ENCODE measurements at regions not wholly inside any gene's neighbourhood (a gene's known extent, or its start where the extent isn't known, plus 50 kb on each side); places are given as distances from the start of the nearest gene placed in this dataset.

GRCh38 chr5:89181546-89181945, 298.6 kb upstream of the MEF2C start:
- intact Hi-C loops (cut with DNase I) = no loop called here
- H3K4me1 ChIP-seq = no peaks in the 10 kb centered on the region
- H3K27ac ChIP-seq = no peak overlapping the region

GRCh38 chr5:89179731-89180130, 296.7 kb upstream of the MEF2C start:
- Histone ChIP-seq H3K36me3 (no peaks in the 10 kb centered on the region), H3K4me1 (no peaks in the 10 kb centered on the region), H3K27me3 (no peaks in the 10 kb centered on the region), H3K4me3 (no peak overlapping the region), H3K9me3 (no peaks in the 10 kb centered on the region), H3K27ac (no peak overlapping the region)
- WGBS, 2 donors = 87% methylated on average over 3 of the region's 3 CpGs
- intact Hi-C loops (cut with DNase I) = no loop called here
- DNase-seq = no peak
- no peak for TF ChIP-seq EP300 (IDR thresholded peaks at IDR 0.05)
- TF ChIP-seq POLR2A (IDR thresholded peaks at IDR 0.05) = no peak
- TF ChIP-seq POLR2AphosphoS5 (IDR thresholded peaks at IDR 0.05) = no peak
- no peak for TF ChIP-seq CTCF (IDR thresholded peaks at IDR 0.05)

More at GRCh38 chr5:89181546-89181945, 298.6 kb upstream of the MEF2C start:
- Histone ChIP-seq H3K36me3 (no peaks in the 10 kb centered on the region), H3K4me3 (no peak overlapping the region), H3K27me3 (no peaks in the 10 kb centered on the region), H3K9me3 (no peaks in the 10 kb centered on the region)
- no peak for DNase-seq
- TF ChIP-seq EP300 (IDR thresholded peaks at IDR 0.05) (no peak), POLR2AphosphoS5 (IDR thresholded peaks at IDR 0.05) (no peak), CTCF (IDR thresholded peaks at IDR 0.05) (no peak), POLR2A (IDR thresholded peaks at IDR 0.05) (no peak)

- no peak overlapping the region for H3K27ac ChIP-seq
- H3K4me1 ChIP-seq = no peaks in the 10 kb centered on the region
- H3K9me3 ChIP-seq = no peaks in the 10 kb centered on the region
- TF ChIP-seq CTCF (IDR thresholded peaks at IDR 0.05) (no peak), POLR2A (IDR thresholded peaks at IDR 0.05) (no peak), POLR2AphosphoS5 (IDR thresholded peaks at IDR 0.05) (no peak), EP300 (IDR thresholded peaks at IDR 0.05) (no peak)
- H3K27me3 ChIP-seq = no peaks in the 10 kb centered on the region
- intact Hi-C loops (cut with DNase I) = no loop called here
- no peak for DNase-seq
- H3K4me3 ChIP-seq = no peak overlapping the region
- 84 to 87% methylated on average over 2 of the region's 2 CpGs for WGBS, 2 donors
- no peaks in the 10 kb centered on the region for H3K36me3 ChIP-seq
These were observed 295.6 kb upstream of the MEF2C start for GRCh38 chr5:89178541-89178940.

GRCh38 chr5:89173528-89173927, 290.5 kb upstream of the MEF2C start:
- 85 to 92% methylated on average over 1 of the region's 1 CpG for WGBS, 2 donors

More at GRCh38 chr5:89173528-89173927, 290.5 kb upstream of the MEF2C start:
- no peak for DNase-seq
- H3K27ac ChIP-seq = no peak overlapping the region
- H3K27me3 ChIP-seq = no peaks in the 10 kb centered on the region
- intact Hi-C loops (cut with DNase I) = no loop called here
- H3K4me1 ChIP-seq = no peaks in the 10 kb centered on the region
- H3K4me3 ChIP-seq = no peak overlapping the region
- H3K36me3 ChIP-seq = no peaks in the 10 kb centered on the region
- no peak for TF ChIP-seq POLR2AphosphoS5 (IDR thresholded peaks at IDR 0.05)
- TF ChIP-seq POLR2A (IDR thresholded peaks at IDR 0.05) = no peak
- TF ChIP-seq CTCF (IDR thresholded peaks at IDR 0.05) = no peak
- TF ChIP-seq EP300 (IDR thresholded peaks at IDR 0.05) = no peak
- H3K9me3 ChIP-seq = no peaks in the 10 kb centered on the region
